GM21737 (cell line): ENCODE measurements at regions not wholly inside any gene's neighbourhood (a gene's known extent, or its start where the extent isn't known, plus 50 kb on each side); places are given as distances from the start of the nearest gene placed in this dataset.

Experiments used
- ATAC-seq: cut with Tn5 transposase; IDR thresholded peaks from one replicate; pipeline ENCODE4 v1.9.1; 2021; ENCODE audit warnings: mild to moderate bottlenecking, moderate library complexity; ENCODE audit not compliant: unreplicated experiment

GRCh38 chr16:85971902-85972638 is 73.1 kb downstream of the IRF8 start:
- ATAC-seq = no peak

GRCh38 chr16:85974428-85975375 is 75.7 kb downstream of the IRF8 start:
- ATAC-seq = no peak

GRCh38 chr16:85975451-85975981 is 76.6 kb downstream of the IRF8 start:
- ATAC-seq = no peak

GRCh38 chr16:85978291-85978775 is 79.4 kb downstream of the IRF8 start:
- no peak for ATAC-seq

- ATAC-seq = no peak
These were observed 80.0 kb downstream of the IRF8 start for GRCh38 chr16:85978976-85979375.

- no peak for ATAC-seq
These were observed 80.6 kb downstream of the IRF8 start for GRCh38 chr16:85979605-85980004.

GRCh38 chr16:85980686-85981085 is 81.7 kb downstream of the IRF8 start:
- ATAC-seq = no peak

- no peak for ATAC-seq
These were observed 83.0 kb downstream of the IRF8 start for GRCh38 chr16:85981826-85982562.

GRCh38 chr16:85982563-85982939 is 83.6 kb downstream of the IRF8 start:
- ATAC-seq = no peak

GRCh38 chr16:85983064-85983463 is 84.1 kb downstream of the IRF8 start:
- ATAC-seq = no peak

- ATAC-seq = no peak
These were observed 84.8 kb downstream of the IRF8 start for GRCh38 chr16:85983606-85984230.

GRCh38 chr16:85984231-85984880 is 85.4 kb downstream of the IRF8 start:
- ATAC-seq = no peak

- ATAC-seq = no peak
These were observed 86.0 kb downstream of the IRF8 start for GRCh38 chr16:85984947-85985451.

GRCh38 chr16:85986931-85987749 is 88.2 kb downstream of the IRF8 start:
- no peak for ATAC-seq

GRCh38 chr16:85987750-85988078 is 88.8 kb downstream of the IRF8 start:
- ATAC-seq = no peak

- no peak for ATAC-seq
These were observed 89.3 kb downstream of the IRF8 start for GRCh38 chr16:85988306-85988705.

- peak; percentile 32 for ATAC-seq
These were observed 89.9 kb downstream of the IRF8 start for GRCh38 chr16:85988723-85989313.

- ATAC-seq = no peak
These were observed 90.4 kb downstream of the IRF8 start for GRCh38 chr16:85989376-85989775.
